ENCODE measurements at regions not wholly inside any gene's neighbourhood (a gene's known extent, or its start where the extent isn't known, plus 50 kb on each side); places are given as distances from the start of the nearest gene placed in this dataset.

- TF ChIP-seq POLR2AphosphoS5 (IDR thresholded peaks at IDR 0.05; ENCODE audit: low read depth, low read length) (no peak), SIN3A (IDR thresholded peaks at IDR 0.05; ENCODE audit: borderline replicate concordance, insufficient read depth, low read depth, low read length) (no peak), CTCF (IDR thresholded peaks at IDR 0.05) (no peak), REST (IDR thresholded peaks at IDR 0.05; ENCODE audit: insufficient read depth in 1 of 2, low read depth in 2 of 2, low read length in 1 of 2) (no peak), TCF7L2 (IDR thresholded peaks at IDR 0.05; ENCODE audit: low read depth, low read length) (no peak)
- in situ Hi-C loops (cut with HindIII; ENCODE audit: low pct_unique_long_range_greater_than_20kb, low sequenced_read_pairs): no loop called here
- H3K4me1 ChIP-seq (ENCODE audit: control insufficient read depth, insufficient read depth, low read length): no peaks in the 10 kb centered on the region
- ChIA-PET CTCF (no interaction called here), POLR2A (no interaction called here)
- no peaks in the 10 kb centered on the region for H3K36me3 ChIP-seq (ENCODE audit: control insufficient read depth, insufficient read depth, low read length)
- H3K27me3 ChIP-seq (ENCODE audit: control insufficient read depth, insufficient read depth, low read length): peaks cover 5% of the 10 kb centered on the region; the same call in 1 of the 2 replicates
- DNase-seq (ENCODE audit: low read depth, low spot score) (no peak), ATAC-seq (no peak)
- BruUV-seq (replicated peaks): no TSS peak
- intact Hi-C loops (cut with micrococcal nuclease; ENCODE audit: unreplicated experiment): no loop called here
- H3K4me3 ChIP-seq (ENCODE audit: low read depth in 2 of 2, low read length in 2 of 2): no peak overlapping the region
- H3K27ac ChIP-seq (ENCODE audit: low read length): no peak overlapping the region
- H3K9me3 ChIP-seq (ENCODE audit: control insufficient read depth, insufficient read depth, low read depth, low read length): no peaks in the 10 kb centered on the region
Measured at GRCh38 chr3:130619196-130619595, 102.2 kb downstream of the COL6A6 start.

- Histone ChIP-seq H3K36me3 (ENCODE audit: control insufficient read depth, insufficient read depth, low read length) (no peaks in the 10 kb centered on the region), H3K4me3 (ENCODE audit: low read depth in 2 of 2, low read length in 2 of 2) (no peak overlapping the region), H3K9me3 (ENCODE audit: control insufficient read depth, insufficient read depth, low read depth, low read length) (no peaks in the 10 kb centered on the region), H3K27me3 (ENCODE audit: control insufficient read depth, insufficient read depth, low read length) (peaks cover 12% of the 10 kb centered on the region; the same call in 1 of the 2 replicates), H3K4me1 (ENCODE audit: control insufficient read depth, insufficient read depth, low read length) (no peaks in the 10 kb centered on the region), H3K27ac (ENCODE audit: low read length) (no peak overlapping the region)
- POLR2A ChIA-PET: interaction anchor here (0.5 kb wide), 1 partner anchor 14 kb away, joined by 14 read pairs; no protein-coding TSS in a partner anchor
- CTCF ChIA-PET: no interaction called here
- TF ChIP-seq POLR2AphosphoS5 (IDR thresholded peaks at IDR 0.05; ENCODE audit: low read depth, low read length): no peak
- TF ChIP-seq SIN3A (IDR thresholded peaks at IDR 0.05; ENCODE audit: borderline replicate concordance, insufficient read depth, low read depth, low read length): no peak
- TF ChIP-seq CTCF (IDR thresholded peaks at IDR 0.05): no peak
- TF ChIP-seq REST (IDR thresholded peaks at IDR 0.05; ENCODE audit: insufficient read depth in 1 of 2, low read depth in 2 of 2, low read length in 1 of 2): no peak
- no peak for TF ChIP-seq TCF7L2 (IDR thresholded peaks at IDR 0.05; ENCODE audit: low read depth, low read length)
- BruUV-seq (replicated peaks): no TSS peak
- in situ Hi-C loops (cut with HindIII; ENCODE audit: low pct_unique_long_range_greater_than_20kb, low sequenced_read_pairs) (no loop called here), intact Hi-C loops (cut with micrococcal nuclease; ENCODE audit: unreplicated experiment) (no loop called here)
- no peak for ATAC-seq
- DNase-seq (ENCODE audit: low read depth, low spot score): no peak
Measured at GRCh38 chr3:130621824-130622223, 104.8 kb downstream of the COL6A6 start.

All from Panc1 (cell line).